GM04503 (cell line): ENCODE measurements at regions not wholly inside any gene's neighbourhood (a gene's known extent, or its start where the extent isn't known, plus 50 kb on each side); places are given as distances from the start of the nearest gene placed in this dataset.

Source experiments
- DNase-seq: peaks from one replicate; pipeline ENCODE4 v3.0.0-alpha.2; 2012; ENCODE audit warnings: low read depth

GRCh38 chr12:126106706-126107105, 1041.5 kb downstream of the AACS start:
- no peak for DNase-seq

- DNase-seq, result no peak
These were observed 1042.4 kb downstream of the AACS start for GRCh38 chr12:126107659-126108058.

GRCh38 chr12:126108247-126108646, 1043.0 kb downstream of the AACS start:
- no peak for DNase-seq

- DNase-seq, result no peak
These were observed 1046.9 kb downstream of the AACS start for GRCh38 chr12:126112141-126112540.

GRCh38 chr12:126112849-126113248, 1047.6 kb downstream of the AACS start:
- DNase-seq, result no peak

- no peak for DNase-seq
These were observed 1049.2 kb downstream of the AACS start for GRCh38 chr12:126114441-126114840.

- no peak for DNase-seq
These were observed 1052.3 kb downstream of the AACS start for GRCh38 chr12:126117502-126117901.

GRCh38 chr12:126139355-126139754, 1074.1 kb downstream of the AACS start:
- no peak for DNase-seq

- DNase-seq, result no peak
These were observed 1079.4 kb downstream of the AACS start for GRCh38 chr12:126144603-126145002.

GRCh38 chr12:126147321-126147720, 1082.1 kb downstream of the AACS start:
- no peak for DNase-seq

GRCh38 chr12:126156806-126157574, 1091.8 kb downstream of the AACS start:
- DNase-seq, result no peak

- DNase-seq, result no peak
These were observed 1092.3 kb downstream of the AACS start for GRCh38 chr12:126157575-126157966.

GRCh38 chr12:126159139-126159538, 1093.9 kb downstream of the AACS start:
- no peak for DNase-seq

- no peak for DNase-seq
These were observed 1095.7 kb downstream of the AACS start for GRCh38 chr12:126160912-126161311.

- DNase-seq, result no peak
These were observed 1098.7 kb downstream of the AACS start for GRCh38 chr12:126163984-126164383.

- no peak for DNase-seq
These were observed 1106.8 kb downstream of the AACS start for GRCh38 chr12:126171937-126172559.

GRCh38 chr12:126182619-126183236, 1117.5 kb downstream of the AACS start:
- DNase-seq, result peak; percentile 2

- DNase-seq, result no peak
These were observed 1119.8 kb downstream of the AACS start for GRCh38 chr12:126185025-126185424.

GRCh38 chr12:126189856-126190255, 1124.6 kb downstream of the AACS start:
- no peak for DNase-seq

GRCh38 chr12:126191031-126191891, 1126.0 kb downstream of the AACS start:
- DNase-seq, result no peak

GRCh38 chr12:126191949-126192348, 1126.7 kb downstream of the AACS start:
- no peak for DNase-seq

- no peak for DNase-seq
These were observed 1128.0 kb downstream of the AACS start for GRCh38 chr12:126193190-126193589.
